SK-N-SH treated with all-trans-retinoic acid at 6 μM for 48 hours (cell line): ENCODE measurements at regions not wholly inside any gene's neighbourhood (a gene's known extent, or its start where the extent isn't known, plus 50 kb on each side); places are given as distances from the start of the nearest gene placed in this dataset.

ENCODE experiments used
- GLIS3 ChIP-seq: fragments of 250-450 bp; sonication (Bioruptor Pico); IDR thresholded peaks from 2 replicates; pipeline ENCODE4 v1.5.0; 2020; ENCODE audit warnings: mild to moderate bottlenecking, moderate library complexity
- PATZ1 ChIP-seq: fragments of 250-450 bp; sonication (Bioruptor Pico); IDR thresholded peaks from 2 replicates; pipeline ENCODE4 v1.8.0; 2020; ENCODE audit warnings: mild to moderate bottlenecking, moderate library complexity, borderline replicate concordance
- PPARA ChIP-seq: fragments of 250-450 bp; sonication (Bioruptor Pico); IDR thresholded peaks from 2 replicates; pipeline ENCODE4 v1.5.0; 2020; ENCODE audit warnings: mild to moderate bottlenecking, borderline replicate concordance
- RARB ChIP-seq: fragments of 250-450 bp; sonication (Bioruptor Pico); IDR thresholded peaks from 2 replicates; pipeline ENCODE4 v1.8.0; 2021; ENCODE audit warnings: mild to moderate bottlenecking, moderate library complexity
- ZFP3 ChIP-seq: fragments of 250-450 bp; sonication (Bioruptor Pico); IDR thresholded peaks from 2 replicates; pipeline ENCODE4 v1.5.0; 2020; ENCODE audit warnings: mild to moderate bottlenecking, moderate library complexity
- ZNF565 ChIP-seq: fragments of 450-650 bp; formaldehyde crosslinking; conservative IDR thresholded peaks from 2 replicates; pipeline ENCODE4 v1.5.0; 2020; ENCODE audit warnings: low read depth, mild to moderate bottlenecking, moderate library complexity
- ZNF70 ChIP-seq: fragments of 450-650 bp; formaldehyde crosslinking; IDR thresholded peaks from 2 replicates; pipeline ENCODE4 v1.5.0; 2020; ENCODE audit warnings: mild to moderate bottlenecking, moderate library complexity

- TF ChIP-seq RARB (no peak), ZNF70 (no peak), ZNF565 (CRISPR knock-in tag) (no peak), ZFP3 (CRISPR knock-in tag) (no peak), PPARA (no peak), GLIS3 (CRISPR knock-in tag) (no peak), PATZ1 (no peak)
Observed at GRCh38 chr2:155792666-155793065, 539.9 kb downstream of the NR4A2 start.
